NCI-H524 (cell line): ENCODE measurements at regions not wholly inside any gene's neighbourhood (a gene's known extent, or its start where the extent isn't known, plus 50 kb on each side); places are given as distances from the start of the nearest gene placed in this dataset.

ENCODE experiments used
- DNase-seq, 2 experiments: peaks; one replicate each; lab custom pipeline; 2025; lab: John Stamatoyannopoulos, UW

DNA sequence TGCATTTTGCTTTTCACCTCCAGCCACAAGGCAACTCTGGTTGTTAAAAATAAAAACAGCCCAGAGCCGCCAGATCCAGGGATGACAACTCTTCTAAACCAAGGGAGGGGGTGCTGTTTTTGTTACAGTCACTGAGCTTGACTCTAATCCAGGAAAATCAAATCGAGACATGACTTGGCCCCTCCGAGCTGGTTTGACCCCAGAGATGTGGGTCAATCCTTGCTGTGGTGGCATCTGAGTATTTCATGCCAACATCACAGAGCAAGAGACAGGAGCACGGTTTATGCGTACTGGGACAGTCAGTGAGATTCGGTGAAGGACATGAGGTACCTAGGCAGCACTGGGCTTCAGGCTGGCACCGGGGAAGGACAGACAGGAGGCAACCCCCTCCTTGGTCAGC is 88.8 kb upstream of the ZMIZ1 start:
- no peak for DNase-seq

DNA sequence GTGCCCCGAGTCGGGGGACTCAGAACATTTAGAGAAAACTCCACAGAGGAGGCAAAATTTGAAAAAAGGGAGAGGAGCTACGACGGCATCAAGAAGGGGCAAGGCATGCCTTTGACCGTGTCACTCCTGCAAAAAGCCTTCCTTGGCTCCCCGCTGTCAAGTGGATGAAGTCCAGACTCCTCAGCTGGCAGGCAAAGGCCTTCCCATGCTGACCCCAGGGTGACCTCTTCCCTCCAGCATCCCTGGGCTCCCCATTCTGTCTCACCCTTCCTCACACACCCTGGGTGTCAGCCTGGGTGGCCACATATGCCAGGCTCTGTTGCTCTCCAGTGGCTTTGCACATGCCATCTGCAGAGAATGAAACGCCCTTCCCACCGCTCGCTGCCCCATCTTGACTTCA is 88.4 kb upstream of the ZMIZ1 start:
- no peak for DNase-seq

GRCh38 chr10:78980815-78981214 is 88.0 kb upstream of the ZMIZ1 start:
- DNase-seq: no peak

DNA sequence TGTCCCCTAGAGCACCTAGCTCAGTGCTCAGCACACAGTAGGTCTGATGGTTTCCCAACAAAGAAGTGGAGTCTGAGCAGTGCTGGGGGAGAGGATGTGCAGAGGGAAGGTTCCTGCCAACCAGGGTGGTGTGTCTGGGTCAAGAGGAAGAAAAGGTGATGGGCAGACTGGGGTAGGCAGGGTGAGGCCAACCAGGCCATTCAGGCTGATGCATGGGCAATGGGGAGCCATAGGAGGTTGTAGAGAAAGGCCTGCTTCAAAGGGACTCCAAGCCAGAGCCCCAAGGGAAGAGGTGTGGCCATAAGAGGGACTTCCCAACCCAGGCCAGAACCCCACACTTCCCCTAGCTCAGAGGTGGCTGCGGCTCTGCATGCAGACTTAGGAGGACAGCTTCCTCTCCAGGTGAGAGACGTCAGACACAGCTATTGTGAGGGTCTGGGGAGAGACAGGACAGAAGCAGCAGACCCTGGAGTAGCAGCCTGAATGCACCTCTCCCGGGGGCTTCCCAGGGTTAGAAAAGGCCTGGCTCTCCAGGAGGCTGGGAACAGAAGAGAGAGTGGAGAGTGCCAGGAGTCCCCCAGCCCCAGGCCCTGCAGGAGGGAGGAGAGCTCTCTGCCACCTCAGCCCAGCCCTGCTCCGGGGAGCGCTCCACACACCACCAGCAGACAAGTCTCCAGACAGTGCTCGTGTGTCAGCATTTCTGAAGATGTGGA is 87.4 kb upstream of the ZMIZ1 start:
- no peak for DNase-seq

- DNase-seq: no peak
Observed at GRCh38 chr10:78981970-78982281, 86.8 kb upstream of the ZMIZ1 start.

- no peak for DNase-seq
Observed at GRCh38 chr10:78982726-78983125, 86.0 kb upstream of the ZMIZ1 start.

DNA sequence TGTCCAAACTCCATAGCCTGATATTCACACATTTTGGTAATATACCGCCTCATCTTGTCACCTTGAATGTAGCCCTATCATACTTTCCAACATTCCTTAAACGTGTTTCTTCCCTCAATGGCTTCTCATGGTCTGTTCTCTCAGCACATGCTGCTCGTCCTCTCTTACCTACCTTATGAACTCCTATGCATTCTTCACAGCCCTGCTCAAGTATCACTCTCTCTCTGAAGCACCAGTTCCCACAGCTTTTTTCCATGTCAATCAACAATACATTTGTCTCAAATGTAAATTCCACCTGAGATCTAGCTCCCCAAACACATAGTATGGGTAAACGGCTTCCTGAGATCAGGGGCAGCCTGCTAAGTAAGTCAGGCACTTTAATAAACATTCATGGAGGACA is 85.2 kb upstream of the ZMIZ1 start:
- no peak for DNase-seq

- DNase-seq: no peak
Observed at GRCh38 chr10:78985973-78986818, 82.6 kb upstream of the ZMIZ1 start.

DNA sequence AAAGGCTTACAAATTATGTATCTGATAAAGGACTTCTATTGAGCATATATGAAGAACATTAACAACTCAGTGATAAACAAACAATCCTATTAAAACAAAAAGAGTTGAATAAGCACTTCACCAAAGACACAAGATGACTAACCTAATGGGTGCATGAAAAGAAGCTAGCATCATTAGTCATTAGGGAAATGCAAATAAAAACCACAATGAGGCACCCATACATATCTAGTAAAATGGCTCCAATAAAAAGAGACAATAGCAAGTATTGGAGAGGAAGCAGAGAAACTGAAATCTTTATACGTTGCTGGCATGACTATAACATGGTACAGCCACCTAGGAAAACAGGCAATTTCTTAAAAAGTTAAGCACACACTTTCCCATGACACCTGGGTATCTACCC is 77.6 kb upstream of the ZMIZ1 start:
- DNase-seq: no peak

DNA sequence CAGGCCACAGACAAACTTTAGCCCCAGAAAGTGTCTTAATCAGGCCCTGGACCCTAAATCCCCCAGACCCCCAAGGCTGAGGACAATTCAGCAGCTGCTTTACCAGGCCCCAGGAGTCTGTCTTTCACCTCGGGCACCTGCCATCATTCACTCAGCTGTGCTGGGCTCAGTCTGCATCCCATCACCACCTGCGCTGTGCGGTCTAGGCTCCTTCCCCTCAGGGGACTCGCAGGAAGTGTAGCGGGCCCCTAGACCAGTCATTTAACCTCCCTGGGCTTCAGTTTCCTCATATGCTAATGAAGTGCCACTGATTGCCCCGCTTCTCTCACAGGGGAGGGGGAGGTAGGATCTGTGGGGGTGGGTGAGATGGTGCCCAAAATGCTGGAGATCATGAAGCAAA is 76.4 kb upstream of the ZMIZ1 start:
- no peak for DNase-seq

DNA sequence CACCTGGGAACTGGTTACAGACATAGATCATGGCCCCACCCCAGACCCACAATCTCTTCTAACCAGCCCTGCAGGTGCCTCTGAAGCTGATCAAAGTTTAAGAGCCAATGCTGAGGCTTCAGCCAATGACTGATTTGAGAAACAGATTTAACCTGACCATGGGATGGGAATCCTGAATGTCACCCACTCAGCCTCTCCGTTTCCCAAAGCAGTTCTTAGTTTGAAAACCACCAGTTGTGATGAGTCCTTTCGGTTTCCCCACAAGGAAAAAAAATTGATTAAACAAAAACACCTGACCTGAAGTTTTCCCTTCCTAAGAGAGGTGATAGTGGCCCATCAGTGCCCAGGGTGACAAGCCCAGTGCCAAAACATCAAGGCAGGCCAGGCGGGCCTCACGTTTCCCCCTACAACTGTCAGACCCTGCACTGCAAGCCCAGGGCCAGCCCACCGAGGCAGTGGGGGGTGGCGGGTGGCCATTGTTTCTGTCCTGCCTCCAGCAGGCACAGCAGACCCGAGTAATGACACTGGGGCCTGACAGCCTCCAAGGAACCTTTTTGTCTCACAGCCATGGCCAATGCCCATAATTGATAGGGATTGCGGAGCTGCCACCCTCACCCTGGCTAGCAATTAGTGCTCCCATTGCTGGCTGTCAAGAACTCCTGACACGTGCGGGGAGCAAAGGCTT is 75.4 kb upstream of the ZMIZ1 start:
- DNase-seq: no peak

- peak in 1 of 2 experiments; percentile 9 for DNase-seq
Observed at GRCh38 chr10:78995987-78996791, 72.6 kb upstream of the ZMIZ1 start.

- no peak for DNase-seq
Observed at GRCh38 chr10:78996792-78997129, 72.0 kb upstream of the ZMIZ1 start.

DNA sequence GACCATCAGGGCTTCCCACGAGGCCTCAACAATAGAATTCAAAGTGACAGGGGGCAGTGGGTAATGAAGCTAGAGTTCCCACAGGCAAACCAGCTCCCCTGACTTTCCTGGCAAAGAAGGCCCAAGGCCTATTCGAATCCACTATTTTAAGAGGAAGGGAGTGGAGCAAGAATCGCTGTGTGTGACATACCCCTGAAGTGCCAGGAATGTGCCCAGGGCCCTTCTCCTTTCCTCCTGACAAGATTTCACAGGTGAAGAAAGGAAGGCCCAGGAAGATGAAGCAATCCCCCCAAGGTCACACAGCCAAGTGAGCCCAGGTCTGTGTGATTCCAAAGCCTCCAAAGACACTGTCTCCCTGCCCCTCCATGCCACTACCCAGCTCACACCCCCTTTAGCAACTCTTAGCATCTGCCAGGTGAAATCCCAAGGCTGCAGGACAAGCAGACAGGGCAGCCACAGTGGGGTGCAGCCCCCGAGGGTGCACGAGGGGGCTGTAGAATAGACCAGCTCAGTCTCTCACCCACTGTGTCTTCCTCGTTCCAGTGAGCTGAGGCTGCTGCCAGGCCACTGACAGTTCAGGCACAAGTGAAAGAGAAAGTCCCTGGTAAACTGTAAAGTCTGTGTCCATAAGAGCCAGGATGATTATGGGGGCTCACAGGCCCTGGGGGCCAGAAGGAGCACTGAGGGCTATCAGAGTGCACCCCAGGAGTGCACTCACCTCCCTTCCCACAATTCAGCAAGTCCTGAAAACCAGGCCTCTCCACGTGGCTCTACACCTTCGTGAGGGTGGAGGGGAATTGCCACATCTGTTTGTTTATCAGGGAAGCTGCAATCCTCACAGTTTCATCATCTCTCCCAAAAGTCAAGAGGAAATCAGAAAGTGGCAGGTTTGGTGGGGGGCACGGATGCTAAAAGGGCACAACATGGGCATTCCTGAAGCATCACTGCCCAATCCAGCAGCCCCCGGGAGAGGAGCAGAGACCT is 70.8 kb upstream of the ZMIZ1 start:
- no peak for DNase-seq

GRCh38 chr10:79001082-79001885 is 67.5 kb upstream of the ZMIZ1 start:
- no peak for DNase-seq

DNA sequence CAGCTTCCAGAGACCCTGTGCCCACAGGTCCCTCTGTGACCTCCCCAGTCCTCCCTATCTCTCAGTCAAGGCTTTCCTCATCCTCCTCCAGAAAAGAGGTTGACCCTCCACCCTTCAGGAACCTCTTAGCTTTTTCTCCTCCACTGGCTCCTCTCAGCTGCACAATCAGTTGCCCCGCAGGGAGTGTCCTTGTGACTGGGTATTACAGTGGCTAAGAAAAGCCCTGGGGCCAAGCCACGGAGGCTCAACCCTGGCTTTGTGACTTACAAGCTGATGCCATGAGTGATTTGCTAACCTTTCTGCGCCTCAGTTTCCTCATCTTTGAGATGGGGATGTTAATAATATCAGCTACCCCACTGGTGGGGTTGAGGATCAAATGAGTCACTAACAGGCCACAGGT is 66.4 kb upstream of the ZMIZ1 start:
- DNase-seq: no peak

DNA sequence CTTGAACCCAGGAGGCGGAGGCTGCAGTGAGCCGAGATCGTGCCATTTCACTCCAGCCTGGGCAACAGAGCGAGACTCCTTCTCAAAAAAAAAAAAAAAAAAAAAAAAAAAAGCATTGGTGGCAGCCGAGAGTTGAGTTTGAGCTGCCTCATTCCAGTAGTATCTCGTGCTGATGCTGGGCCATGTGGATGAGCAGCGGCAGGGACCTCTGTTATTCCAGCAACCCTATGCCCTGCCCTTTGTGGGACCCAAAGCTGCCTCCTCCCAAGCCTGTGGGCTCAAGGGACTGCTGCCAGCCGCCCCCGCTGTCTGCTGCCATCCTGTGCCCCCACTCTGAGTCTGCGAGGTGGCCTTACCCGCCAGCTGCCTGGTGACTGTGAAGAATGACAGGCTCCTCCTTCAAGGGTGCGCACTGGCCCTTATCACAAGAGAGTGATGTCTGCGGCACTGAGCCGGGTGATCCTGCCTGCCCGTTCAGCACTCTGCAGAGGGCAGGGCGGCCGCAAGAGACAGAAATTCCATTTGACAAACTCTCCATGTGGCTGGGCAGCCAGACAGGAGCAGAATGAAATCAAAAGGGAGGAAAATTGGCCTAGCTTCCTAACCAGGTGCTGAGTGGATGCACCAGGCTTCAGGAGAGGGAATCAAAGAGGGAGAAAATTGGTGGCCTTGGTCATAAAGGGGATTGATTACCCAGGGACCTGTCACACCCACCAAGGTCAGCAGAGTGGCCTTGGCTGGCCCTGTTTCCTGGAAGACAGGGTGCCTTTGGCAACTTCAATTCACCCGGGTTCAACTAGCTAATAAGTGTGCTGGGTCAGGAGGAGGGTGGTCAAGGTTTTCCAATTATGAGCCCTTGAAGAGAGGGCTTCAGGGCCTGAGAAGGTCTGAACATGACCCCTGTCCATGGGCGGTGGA is 65.3 kb upstream of the ZMIZ1 start:
- peak in 1 of 2 experiments; percentile 18 for DNase-seq

DNA sequence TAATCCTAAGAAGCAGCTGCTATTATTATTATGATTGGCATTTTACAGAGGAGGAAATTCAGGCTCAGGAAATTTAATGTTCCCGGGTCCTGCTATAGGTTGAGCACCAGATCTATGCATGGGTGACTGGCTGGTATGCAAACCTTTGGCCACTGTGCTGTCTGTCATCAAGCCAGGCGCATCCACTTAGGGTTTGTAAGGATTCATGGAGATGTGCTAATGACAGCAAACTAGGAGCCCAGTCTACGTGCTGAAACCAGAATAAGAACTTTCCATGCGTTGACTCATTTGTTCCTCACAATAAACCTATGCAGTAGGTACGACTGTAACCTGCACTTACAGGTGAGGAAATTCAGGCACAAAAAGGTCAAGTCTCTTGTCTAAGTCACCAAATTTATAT is 64.5 kb upstream of the ZMIZ1 start:
- DNase-seq: peak in 1 of 2 experiments; percentile 41

- no peak for DNase-seq
Observed at GRCh38 chr10:79005126-79005810, 63.5 kb upstream of the ZMIZ1 start.
